ENCODE measurements at regions not wholly inside any gene's neighbourhood (a gene's known extent, or its start where the extent isn't known, plus 50 kb on each side); places are given as distances from the start of the nearest gene placed in this dataset.
A peak's percentile ranks its signal among the peaks of the same experiment; 100 is the strongest.

GRCh38 chr2:234243871-234244565 lies 193.5 kb downstream of the SPP2 start:
- no peak for DNase-seq

GRCh38 chr2:234242459-234242836 lies 191.9 kb downstream of the SPP2 start:
- no peak for DNase-seq

GRCh38 chr2:234241656-234242458 lies 191.4 kb downstream of the SPP2 start:
- DNase-seq = no peak

GRCh38 chr2:234240917-234241316 lies 190.4 kb downstream of the SPP2 start:
- DNase-seq = no peak

- DNase-seq = no peak
These were observed 184.7 kb downstream of the SPP2 start for GRCh38 chr2:234235191-234235590.

GRCh38 chr2:234231460-234231859 lies 181.0 kb downstream of the SPP2 start:
- DNase-seq = no peak

GRCh38 chr2:234219046-234219310 lies 168.5 kb downstream of the SPP2 start:
- DNase-seq = no peak

- DNase-seq = no peak
These were observed 168.0 kb downstream of the SPP2 start for GRCh38 chr2:234218266-234219045.

- peak; percentile 4 for DNase-seq
These were observed 162.0 kb downstream of the SPP2 start for GRCh38 chr2:234212534-234212933.

GRCh38 chr2:234211797-234212196 lies 161.3 kb downstream of the SPP2 start:
- no peak for DNase-seq

- DNase-seq = no peak
These were observed 156.2 kb downstream of the SPP2 start for GRCh38 chr2:234206738-234207137.

GRCh38 chr2:234204480-234204879 lies 154.0 kb downstream of the SPP2 start:
- DNase-seq = no peak

- no peak for DNase-seq
These were observed 152.9 kb downstream of the SPP2 start for GRCh38 chr2:234203135-234203984.

GRCh38 chr2:234202601-234203000 lies 152.1 kb downstream of the SPP2 start:
- DNase-seq = no peak

- no peak for DNase-seq
These were observed 149.5 kb downstream of the SPP2 start for GRCh38 chr2:234199996-234200395.

GRCh38 chr2:234198976-234199375 lies 148.5 kb downstream of the SPP2 start:
- DNase-seq = no peak

- no peak for DNase-seq
These were observed 145.0 kb downstream of the SPP2 start for GRCh38 chr2:234195516-234195915.

- no peak for DNase-seq
These were observed 143.6 kb downstream of the SPP2 start for GRCh38 chr2:234193977-234194563.

GRCh38 chr2:234191819-234192407 lies 141.4 kb downstream of the SPP2 start:
- DNase-seq = peak; percentile 34

GRCh38 chr2:234189786-234190300 lies 139.3 kb downstream of the SPP2 start:
- no peak for DNase-seq

- DNase-seq = no peak
These were observed 138.7 kb downstream of the SPP2 start for GRCh38 chr2:234189230-234189629.

- no peak for DNase-seq
These were observed 137.2 kb downstream of the SPP2 start for GRCh38 chr2:234187646-234188174.
